ENCODE measurements at regions not wholly inside any gene's neighbourhood (a gene's known extent, or its start where the extent isn't known, plus 50 kb on each side); places are given as distances from the start of the nearest gene placed in this dataset.

GRCh38 chr2:58527647-58528046, 286.5 kb upstream of the FANCL start:
- TF ChIP-seq, protein P1, sequence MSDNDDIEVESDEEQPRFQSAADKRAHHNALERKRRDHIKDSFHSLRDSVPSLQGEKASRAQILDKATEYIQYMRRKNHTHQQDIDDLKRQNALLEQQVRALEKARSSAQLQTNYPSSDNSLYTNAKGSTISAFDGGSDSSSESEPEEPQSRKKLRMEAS (IDR thresholded peaks at IDR 0.05) = no peak
- TF ChIP-seq TP53 (CRISPR knock-in tag; IDR thresholded peaks at IDR 0.05) = no peak
- no peak for TF ChIP-seq CTCF (IDR thresholded peaks at IDR 0.05)
- no peak for TF ChIP-seq SMC3 (IDR thresholded peaks at IDR 0.05)
- no peak for TF ChIP-seq POLR2A (IDR thresholded peaks at IDR 0.05; ENCODE audit: low read length)
- no peak for TF ChIP-seq CEBPB (IDR thresholded peaks at IDR 0.05)
- TF ChIP-seq REST (IDR thresholded peaks at IDR 0.05) = no peak
- no peak for TF ChIP-seq SREBF2 (IDR thresholded peaks at IDR 0.05)
- TF ChIP-seq MAZ (IDR thresholded peaks at IDR 0.05; ENCODE audit: borderline replicate concordance, low read depth, low read length) = no peak
- TF ChIP-seq USF2 (IDR thresholded peaks at IDR 0.05) = no peak
- no peak for TF ChIP-seq MAFK (IDR thresholded peaks at IDR 0.05; ENCODE audit: partially characterized antibody)
- no peak for TF ChIP-seq EHMT2 (IDR thresholded peaks at IDR 0.05; ENCODE audit: low read depth)
- no peak for TF ChIP-seq HDAC2 (IDR thresholded peaks at IDR 0.05)
- no peak for TF ChIP-seq KDM1A (IDR thresholded peaks at IDR 0.05; ENCODE audit: low read depth)

Data from A549 (cell line).